K562 (cell line): ENCODE measurements at regions not wholly inside any gene's neighbourhood (a gene's known extent, or its start where the extent isn't known, plus 50 kb on each side); places are given as distances from the start of the nearest gene placed in this dataset.

Experiments
- ATAC-seq: fragments of 200-7000 bp; cut with Tn5 transposase; 3 replicates; pipeline ENCODE4 v1.9.1; 2020; ENCODE audit warnings: moderate library complexity
- BruUV-seq: library from RNA; stranded (reverse); fragments of 400-500 nt; replicated peaks from 2 replicates; lab custom pipeline; 2021; lab: Mats Ljungman, UMichigan
- CTCF ChIA-PET: fragments of 300-600 bp; formaldehyde crosslinking; extraction: SDS; loops from one replicate; lab custom pipeline; 2021; ENCODE audit warnings: low intra/inter-chr PET ratio; lab: Yijun Ruan, JAX
- POLR2A ChIA-PET: fragments of 300-600, 350-650 bp; sonication (Branson Sonifier 250); formaldehyde crosslinking; extraction: SDS; loops from one replicate; lab custom pipeline; 2021; ENCODE audit warnings: antibody characterized with exemption, inconsistent platforms; lab: Yijun Ruan, JAX
- DNase-seq, 4 experiments: peaks; one replicate each; pipeline versions ENCODE4 v3.0.0 to v3.0.0-alpha.2; 2011 to 2018; ENCODE audit warnings: low spot score in 3 of 4, mixed read lengths in 3 of 4; ENCODE audit errors: extremely low read depth in 1 of 4
- FAIRE-seq: peaks from 2 replicates; lab custom pipeline; 2011; peaks lifted over from hg19 to GRCh38; lab: Jason Lieb, UNC
- H2AFZ ChIP-seq: 2 replicates; pipeline ENCODE4 v1.6.0; 2011; ENCODE audit warnings: low read depth, low read length, control low read depth, inconsistent platforms
- H3K27ac ChIP-seq: fragments of 200-600 bp; 3 replicates; pipeline ENCODE4 v1.8.0; 2011; ENCODE audit warnings: low read depth, mild to moderate bottlenecking, control low read depth, inconsistent platforms, low read length, moderate library complexity, mixed read lengths; ENCODE audit errors: extremely low read depth
- H3K27me3 ChIP-seq, 2 experiments: fragments of 300-600 bp in 1 of 2; 2 replicates in 1 of 2; 3 replicates in 1 of 2; pipeline versions ENCODE4 v1.6.0 to v1.8.0; 2011; ENCODE audit warnings: inconsistent platforms in 2 of 2, low read length in 2 of 2, mild to moderate bottlenecking in 1 of 2, mixed read lengths in 1 of 2, moderate library complexity in 1 of 2; ENCODE audit not compliant: control insufficient read depth in 2 of 2, insufficient read depth in 2 of 2
- H3K36me3 ChIP-seq: fragments of 300-600 bp; 3 replicates; pipeline ENCODE4 v1.8.0; 2011; ENCODE audit warnings: mild to moderate bottlenecking, low read length, inconsistent platforms; ENCODE audit not compliant: control insufficient read depth, insufficient read depth
- H3K4me1 ChIP-seq, 2 experiments: fragments of 200-600 bp in 1 of 2; replicated peaks in 1 of 2; 2 replicates in 1 of 2; 3 replicates in 1 of 2; pipeline versions ENCODE4 v1.5.1 to v1.8.0; 2011; ENCODE audit warnings: inconsistent platforms in 2 of 2, low read length in 2 of 2, mild to moderate bottlenecking in 1 of 2, mixed read lengths in 1 of 2, moderate library complexity in 1 of 2; ENCODE audit not compliant: control insufficient read depth in 2 of 2, insufficient read depth in 2 of 2
- H3K4me2 ChIP-seq: 2 replicates; pipeline ENCODE4 v1.6.1; 2011; ENCODE audit warnings: low read length, control low read depth, inconsistent platforms, mixed read lengths; ENCODE audit not compliant: insufficient read depth
- H3K4me3 ChIP-seq: fragments of 200-600 bp; sonication (generic), shearing (Covaris generic); 2 replicates; pipeline ENCODE4 v1.5.1; 2016; ENCODE audit warnings: control low read depth, inconsistent platforms
- H3K79me2 ChIP-seq: fragments of 200-600 bp; 3 replicates; pipeline ENCODE4 v1.8.0; 2011; ENCODE audit warnings: low read length, inconsistent platforms; ENCODE audit not compliant: control insufficient read depth, insufficient read depth
- H3K9ac ChIP-seq, 2 experiments: 2 replicates each; pipeline versions ENCODE4 v1.6.0 to v1.6.1; 2011; ENCODE audit warnings: low read depth in 2 of 2, low read length in 2 of 2, control low read depth in 1 of 2, inconsistent platforms in 1 of 2, mild to moderate bottlenecking in 1 of 2, mixed read lengths in 1 of 2; ENCODE audit not compliant: insufficient read depth in 1 of 2
- H3K9me1 ChIP-seq: one replicate; pipeline ENCODE4 v1.6.0; 2011; ENCODE audit warnings: inconsistent platforms, mild to moderate bottlenecking, low read length, moderate library complexity; ENCODE audit not compliant: control insufficient read depth, insufficient read depth
- H3K9me3 ChIP-seq: replicated peaks from 2 replicates; pipeline ENCODE4 v1.5.1; 2011; ENCODE audit warnings: low read depth, low read length, inconsistent platforms; ENCODE audit not compliant: control insufficient read depth, insufficient read depth
- H4K20me1 ChIP-seq: replicated peaks from 2 replicates; pipeline ENCODE4 v1.6.1; 2011; ENCODE audit warnings: low read length, inconsistent platforms, mixed read lengths; ENCODE audit not compliant: control insufficient read depth, insufficient read depth
- ZBTB49 ChIP-seq: sonication (generic); formaldehyde crosslinking; IDR thresholded peaks from 2 replicates; pipeline ENCODE4 v1.8.0; 2022; ENCODE audit warnings: missing genetic modification reagents, mild to moderate bottlenecking, borderline replicate concordance
- ZC3H11A ChIP-seq: IDR thresholded peaks from 2 replicates; pipeline ENCODE4 v1.6.1; 2012; ENCODE audit warnings: low read depth, low read length, improper control_type of control experiment
- ZNF124 ChIP-seq: sonication (generic); formaldehyde crosslinking; IDR thresholded peaks from 2 replicates; pipeline ENCODE4 v1.8.1; 2022; ENCODE audit warnings: missing genetic modification reagents
- whole genome bisulfite sequencing: fragments of 100-300 bp; shearing (Covaris generic); methylation state at CpG from one replicate; pipeline ENCODE4 v1.1.6; 2016; ENCODE audit warnings: low coverage, mixed read lengths; ENCODE audit not compliant: insufficient coverage; ENCODE audit errors: missing lambda C conversion rate; 5-methylcytosine and 5-hydroxymethylcytosine counted together
- in situ Hi-C: fragments of 300-500 bp; cut with MboI; formaldehyde crosslinking; loops from 4 replicates; pipeline ENCODE4 v1.15.0; 2018; ENCODE audit warnings: inconsistent platforms, mixed read lengths
- intact Hi-C: fragments of 100-400 bp; cut with micrococcal nuclease; formaldehyde crosslinking; loops from 2 replicates; pipeline ENCODE4 v1.14.2; 2022

GRCh38 chr13:84845907-84846619 lies 953.2 kb downstream of the SLITRK6 start:
- 0% methylated on average over 4 of the region's 4 CpGs for WGBS
- H3K4me1 ChIP-seq: no peaks in the 10 kb centered on the region
- no TSS peak for BruUV-seq
- ATAC-seq (no peak), DNase-seq (no peak), FAIRE-seq (no peak)
- ChIA-PET POLR2A (no interaction called here), CTCF (no interaction called here)
- no peaks in the 10 kb centered on the region for H3K9me1 ChIP-seq
- H3K36me3 ChIP-seq: no peaks in the 10 kb centered on the region
- intact Hi-C loops: no loop called here
- H3K27me3 ChIP-seq: no peaks in the 10 kb centered on the region
- no peaks in the 10 kb centered on the region for H4K20me1 ChIP-seq
- no peak overlapping the region for H3K4me2 ChIP-seq
- H3K9ac ChIP-seq: no peak overlapping the region
- H3K79me2 ChIP-seq: no peaks in the 10 kb centered on the region
- H3K27ac ChIP-seq: no peak overlapping the region
- no peak overlapping the region for H3K4me3 ChIP-seq
- in situ Hi-C loops: no loop called here
- TF ChIP-seq ZC3H11A: no peak
- no peak for TF ChIP-seq ZNF124 (CRISPR knock-in tag)
- no peak for TF ChIP-seq ZBTB49 (CRISPR knock-in tag)
- no peak overlapping the region for H2AFZ ChIP-seq
- H3K9me3 ChIP-seq: no peaks in the 10 kb centered on the region
